ENCODE measurements at regions not wholly inside any gene's neighbourhood (a gene's known extent, or its start where the extent isn't known, plus 50 kb on each side); places are given as distances from the start of the nearest gene placed in this dataset.

GRCh38 chr3:18282507-18282906 is 142.6 kb downstream of the SATB1 start:
- no peak for TF ChIP-seq CTCF (IDR thresholded peaks at IDR 0.05 in 8 of 11, conservative IDR thresholded peaks at IDR 0.05 in 3 of 11)
- no peak for TF ChIP-seq POLR2AphosphoS5 (IDR thresholded peaks at IDR 0.05)
- no peak for TF ChIP-seq POLR2A (IDR thresholded peaks at IDR 0.05)
